ENCODE measurements at regions not wholly inside any gene's neighbourhood (a gene's known extent, or its start where the extent isn't known, plus 50 kb on each side); places are given as distances from the start of the nearest gene placed in this dataset.

- Histone ChIP-seq H3K27ac (ENCODE audit: low read depth, low read length) (no peak overlapping the region), H3K4me3 (ENCODE audit: low read depth, low read length) (no peak overlapping the region), H3K4me1 (ENCODE audit: control insufficient read depth, insufficient read depth, low read length) (no peaks in the 10 kb centered on the region), H3K27me3 (ENCODE audit: control insufficient read depth, insufficient read depth, low read length) (no peaks in the 10 kb centered on the region), H3K9me3 (ENCODE audit: control insufficient read depth, insufficient read depth, low read length) (no peaks in the 10 kb centered on the region), H3K36me3 (ENCODE audit: control insufficient read depth, insufficient read depth, low read length) (no peaks in the 10 kb centered on the region)
- DNase-seq (ENCODE audit: low read depth in 4 of 6, low spot score in 6 of 6): no peak
- WGBS (ENCODE audit: insufficient coverage): no CpG with 5 or more reads among the region's 2 CpGs
Measured at GRCh38 chr4:64613046-64613445, 203.8 kb upstream of the TECRL start.

GRCh38 chr4:64598066-64598465 is 188.8 kb upstream of the TECRL start:
- no CpG with 5 or more reads among the region's 1 CpG for WGBS (ENCODE audit: insufficient coverage)
- no peak for DNase-seq (ENCODE audit: low read depth in 4 of 6, low spot score in 6 of 6)
- no peak overlapping the region for H3K27ac ChIP-seq (ENCODE audit: low read depth, low read length)
- H3K4me3 ChIP-seq (ENCODE audit: low read depth, low read length): no peak overlapping the region
- H3K9me3 ChIP-seq (ENCODE audit: control insufficient read depth, insufficient read depth, low read length): no peaks in the 10 kb centered on the region
- no peaks in the 10 kb centered on the region for H3K36me3 ChIP-seq (ENCODE audit: control insufficient read depth, insufficient read depth, low read length)
- H3K4me1 ChIP-seq (ENCODE audit: control insufficient read depth, insufficient read depth, low read length): no peaks in the 10 kb centered on the region
- no peaks in the 10 kb centered on the region for H3K27me3 ChIP-seq (ENCODE audit: control insufficient read depth, insufficient read depth, low read length)

- H3K27ac ChIP-seq (ENCODE audit: low read depth, low read length): no peak overlapping the region
- no peaks in the 10 kb centered on the region for H3K9me3 ChIP-seq (ENCODE audit: control insufficient read depth, insufficient read depth, low read length)
- H3K4me3 ChIP-seq (ENCODE audit: low read depth, low read length): no peak overlapping the region
- no peaks in the 10 kb centered on the region for H3K4me1 ChIP-seq (ENCODE audit: control insufficient read depth, insufficient read depth, low read length)
- H3K27me3 ChIP-seq (ENCODE audit: control insufficient read depth, insufficient read depth, low read length): no peaks in the 10 kb centered on the region
- H3K36me3 ChIP-seq (ENCODE audit: control insufficient read depth, insufficient read depth, low read length): no peaks in the 10 kb centered on the region
- no peak for DNase-seq (ENCODE audit: low read depth in 4 of 6, low spot score in 6 of 6)
Measured at GRCh38 chr4:64594723-64595122, 185.5 kb upstream of the TECRL start.

- Histone ChIP-seq H3K27ac (ENCODE audit: low read depth, low read length) (no peak overlapping the region), H3K36me3 (ENCODE audit: control insufficient read depth, insufficient read depth, low read length) (no peaks in the 10 kb centered on the region), H3K27me3 (ENCODE audit: control insufficient read depth, insufficient read depth, low read length) (no peaks in the 10 kb centered on the region), H3K9me3 (ENCODE audit: control insufficient read depth, insufficient read depth, low read length) (no peaks in the 10 kb centered on the region), H3K4me1 (ENCODE audit: control insufficient read depth, insufficient read depth, low read length) (no peaks in the 10 kb centered on the region), H3K4me3 (ENCODE audit: low read depth, low read length) (no peak overlapping the region)
- 100% methylated on average over 1 of the region's 5 CpGs for WGBS (ENCODE audit: insufficient coverage)
- no peak for DNase-seq (ENCODE audit: low read depth in 4 of 6, low spot score in 6 of 6)
Measured at GRCh38 chr4:64588507-64588906, 179.3 kb upstream of the TECRL start.

GRCh38 chr4:64584981-64585557 is 175.8 kb upstream of the TECRL start:
- Histone ChIP-seq H3K27ac (ENCODE audit: low read depth, low read length) (no peak overlapping the region), H3K27me3 (ENCODE audit: control insufficient read depth, insufficient read depth, low read length) (no peaks in the 10 kb centered on the region), H3K4me3 (ENCODE audit: low read depth, low read length) (no peak overlapping the region), H3K9me3 (ENCODE audit: control insufficient read depth, insufficient read depth, low read length) (no peaks in the 10 kb centered on the region), H3K36me3 (ENCODE audit: control insufficient read depth, insufficient read depth, low read length) (no peaks in the 10 kb centered on the region), H3K4me1 (ENCODE audit: control insufficient read depth, insufficient read depth, low read length) (no peaks in the 10 kb centered on the region)
- DNase-seq (ENCODE audit: low read depth in 4 of 6, low spot score in 6 of 6): peak in 3 of 6 donors; percentile 9 to 54 (median 36)
- WGBS (ENCODE audit: insufficient coverage): no CpG with 5 or more reads among the region's 6 CpGs

GRCh38 chr4:64584125-64584524 is 174.9 kb upstream of the TECRL start:
- H3K9me3 ChIP-seq (ENCODE audit: control insufficient read depth, insufficient read depth, low read length): no peaks in the 10 kb centered on the region
- H3K27ac ChIP-seq (ENCODE audit: low read depth, low read length): no peak overlapping the region
- no peaks in the 10 kb centered on the region for H3K27me3 ChIP-seq (ENCODE audit: control insufficient read depth, insufficient read depth, low read length)
- H3K4me3 ChIP-seq (ENCODE audit: low read depth, low read length): no peak overlapping the region
- no peak for DNase-seq (ENCODE audit: low read depth in 4 of 6, low spot score in 6 of 6)
- WGBS (ENCODE audit: insufficient coverage): 92% methylated on average over 2 of the region's 4 CpGs
- no peaks in the 10 kb centered on the region for H3K36me3 ChIP-seq (ENCODE audit: control insufficient read depth, insufficient read depth, low read length)
- H3K4me1 ChIP-seq (ENCODE audit: control insufficient read depth, insufficient read depth, low read length): no peaks in the 10 kb centered on the region

GRCh38 chr4:64582492-64582891 is 173.2 kb upstream of the TECRL start:
- Histone ChIP-seq H3K27ac (ENCODE audit: low read depth, low read length) (no peak overlapping the region), H3K27me3 (ENCODE audit: control insufficient read depth, insufficient read depth, low read length) (no peaks in the 10 kb centered on the region), H3K4me1 (ENCODE audit: control insufficient read depth, insufficient read depth, low read length) (no peaks in the 10 kb centered on the region), H3K4me3 (ENCODE audit: low read depth, low read length) (no peak overlapping the region), H3K9me3 (ENCODE audit: control insufficient read depth, insufficient read depth, low read length) (no peaks in the 10 kb centered on the region), H3K36me3 (ENCODE audit: control insufficient read depth, insufficient read depth, low read length) (no peaks in the 10 kb centered on the region)
- WGBS (ENCODE audit: insufficient coverage): no CpG with 5 or more reads among the region's 3 CpGs
- no peak for DNase-seq (ENCODE audit: low read depth in 4 of 6, low spot score in 6 of 6)

- Histone ChIP-seq H3K36me3 (ENCODE audit: control insufficient read depth, insufficient read depth, low read length) (no peaks in the 10 kb centered on the region), H3K9me3 (ENCODE audit: control insufficient read depth, insufficient read depth, low read length) (no peaks in the 10 kb centered on the region), H3K27me3 (ENCODE audit: control insufficient read depth, insufficient read depth, low read length) (no peaks in the 10 kb centered on the region), H3K4me1 (ENCODE audit: control insufficient read depth, insufficient read depth, low read length) (no peaks in the 10 kb centered on the region), H3K4me3 (ENCODE audit: low read depth, low read length) (no peak overlapping the region), H3K27ac (ENCODE audit: low read depth, low read length) (no peak overlapping the region)
- WGBS (ENCODE audit: insufficient coverage): 92% methylated on average over 1 of the region's 2 CpGs
- no peak for DNase-seq (ENCODE audit: low read depth in 4 of 6, low spot score in 6 of 6)
Measured at GRCh38 chr4:64581422-64581821, 172.2 kb upstream of the TECRL start.

GRCh38 chr4:64564126-64564525 is 154.9 kb upstream of the TECRL start:
- Histone ChIP-seq H3K9me3 (ENCODE audit: control insufficient read depth, insufficient read depth, low read length) (no peaks in the 10 kb centered on the region), H3K4me3 (ENCODE audit: low read depth, low read length) (no peak overlapping the region), H3K36me3 (ENCODE audit: control insufficient read depth, insufficient read depth, low read length) (no peaks in the 10 kb centered on the region), H3K27me3 (ENCODE audit: control insufficient read depth, insufficient read depth, low read length) (no peaks in the 10 kb centered on the region), H3K4me1 (ENCODE audit: control insufficient read depth, insufficient read depth, low read length) (no peaks in the 10 kb centered on the region), H3K27ac (ENCODE audit: low read depth, low read length) (no peak overlapping the region)
- WGBS (ENCODE audit: insufficient coverage): 28% methylated on average over 4 of the region's 4 CpGs
- peak in 2 of 6 donors; percentile 17 to 20 for DNase-seq (ENCODE audit: low read depth in 4 of 6, low spot score in 6 of 6)

- Histone ChIP-seq H3K4me3 (ENCODE audit: low read depth, low read length) (no peak overlapping the region), H3K9me3 (ENCODE audit: control insufficient read depth, insufficient read depth, low read length) (no peaks in the 10 kb centered on the region), H3K27me3 (ENCODE audit: control insufficient read depth, insufficient read depth, low read length) (no peaks in the 10 kb centered on the region), H3K36me3 (ENCODE audit: control insufficient read depth, insufficient read depth, low read length) (no peaks in the 10 kb centered on the region), H3K4me1 (ENCODE audit: control insufficient read depth, insufficient read depth, low read length) (no peaks in the 10 kb centered on the region), H3K27ac (ENCODE audit: low read depth, low read length) (no peak overlapping the region)
- DNase-seq (ENCODE audit: low read depth in 4 of 6, low spot score in 6 of 6): no peak
- 78% methylated on average over 1 of the region's 4 CpGs for WGBS (ENCODE audit: insufficient coverage)
Measured at GRCh38 chr4:64559571-64559970, 150.3 kb upstream of the TECRL start.
